ENCODE measurements at regions not wholly inside any gene's neighbourhood (a gene's known extent, or its start where the extent isn't known, plus 50 kb on each side); places are given as distances from the start of the nearest gene placed in this dataset.

DNA sequence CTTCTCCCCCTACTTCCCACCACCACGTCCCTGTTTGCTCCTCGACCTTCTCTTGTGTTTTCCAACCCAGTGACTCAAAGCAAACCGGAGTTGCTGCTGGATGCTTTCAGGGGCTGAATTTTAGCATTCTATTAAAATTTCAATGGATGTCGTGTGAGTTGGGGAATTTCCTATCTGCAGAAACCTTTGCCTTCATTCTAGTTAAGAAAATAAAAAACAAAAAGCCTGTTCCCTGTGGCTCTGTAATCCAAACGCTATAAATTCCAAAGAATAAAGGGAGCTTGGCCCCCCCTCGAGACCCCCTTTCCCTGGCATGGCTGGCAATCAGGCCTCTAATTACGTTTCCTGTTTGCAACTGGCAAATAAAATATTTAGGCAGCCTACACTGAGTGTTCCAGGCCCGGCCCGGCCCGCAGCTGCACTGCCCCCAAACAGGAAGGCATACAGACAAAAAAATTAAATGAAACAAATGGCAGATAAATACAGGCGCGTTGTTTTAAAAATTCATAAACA lies 139.4 kb upstream of the PPP1R26 start:
- no peak for DNase-seq (ENCODE audit: low read depth in 3 of 3)

DNA sequence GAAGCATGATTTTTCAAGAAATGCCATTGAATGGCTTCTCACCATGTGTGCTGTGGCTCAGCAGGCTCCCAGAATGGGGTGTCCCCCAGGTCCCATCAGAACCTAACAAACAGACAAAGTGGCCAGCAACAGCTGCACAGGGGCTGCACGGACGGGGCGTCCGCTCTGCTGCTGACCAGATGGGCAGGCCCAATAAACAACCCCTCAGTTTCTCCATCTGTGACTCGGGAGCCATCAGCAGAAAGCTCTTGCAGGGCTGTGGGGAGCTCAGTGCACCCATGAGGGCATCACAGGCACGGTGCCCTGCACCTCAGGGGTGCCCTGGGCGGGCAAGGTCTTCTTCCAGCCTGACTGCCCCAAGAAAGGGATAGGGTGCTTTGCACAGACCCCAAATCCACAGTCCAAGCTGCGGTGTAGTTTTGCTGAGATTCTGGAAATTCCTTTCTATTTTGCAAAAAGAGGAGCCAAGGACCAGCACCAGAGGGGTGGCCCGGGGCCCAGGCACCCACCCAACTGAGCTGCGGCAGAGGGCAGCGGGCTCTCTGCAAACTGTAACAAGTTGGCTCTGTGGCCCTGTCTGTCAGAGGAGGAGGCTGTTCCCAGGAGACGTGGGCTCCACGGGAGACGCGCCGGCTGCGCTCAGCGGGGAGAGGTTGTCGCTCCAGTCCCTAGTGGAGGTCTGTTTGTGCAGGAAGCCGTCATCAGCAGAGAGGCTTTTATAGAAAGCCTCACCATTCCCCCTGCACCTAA lies 138.7 kb upstream of the PPP1R26 start:
- DNase-seq (ENCODE audit: low read depth in 3 of 3), result no peak

DNA sequence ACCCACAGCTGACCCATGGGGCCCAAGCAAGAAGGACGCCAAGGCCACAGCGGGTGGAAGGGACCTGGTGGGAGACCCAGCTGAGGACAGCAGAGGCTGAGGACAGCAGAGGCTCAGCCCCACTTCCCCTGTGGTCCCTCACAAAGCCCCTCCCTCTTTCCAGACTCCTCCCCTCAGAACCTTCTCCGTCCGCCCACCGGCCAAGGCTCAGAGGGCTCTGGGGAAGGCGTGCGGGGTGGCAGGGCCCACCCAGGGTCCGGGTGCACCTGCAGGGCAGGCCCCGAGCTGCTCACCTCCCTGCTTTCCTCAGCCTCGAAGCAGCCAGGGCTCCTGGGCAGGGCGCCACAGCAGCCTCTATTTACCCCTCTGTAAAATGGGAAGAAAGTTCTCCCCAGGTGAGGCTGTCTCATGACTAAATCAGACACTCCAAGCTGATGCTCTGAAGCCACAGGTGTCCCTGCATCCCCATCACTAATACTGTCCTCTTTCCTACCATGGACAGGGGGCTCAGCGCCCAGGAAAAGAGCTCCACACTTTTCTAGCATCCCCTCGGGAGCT lies 137.9 kb upstream of the PPP1R26 start:
- no peak for DNase-seq (ENCODE audit: low read depth in 3 of 3)

DNA sequence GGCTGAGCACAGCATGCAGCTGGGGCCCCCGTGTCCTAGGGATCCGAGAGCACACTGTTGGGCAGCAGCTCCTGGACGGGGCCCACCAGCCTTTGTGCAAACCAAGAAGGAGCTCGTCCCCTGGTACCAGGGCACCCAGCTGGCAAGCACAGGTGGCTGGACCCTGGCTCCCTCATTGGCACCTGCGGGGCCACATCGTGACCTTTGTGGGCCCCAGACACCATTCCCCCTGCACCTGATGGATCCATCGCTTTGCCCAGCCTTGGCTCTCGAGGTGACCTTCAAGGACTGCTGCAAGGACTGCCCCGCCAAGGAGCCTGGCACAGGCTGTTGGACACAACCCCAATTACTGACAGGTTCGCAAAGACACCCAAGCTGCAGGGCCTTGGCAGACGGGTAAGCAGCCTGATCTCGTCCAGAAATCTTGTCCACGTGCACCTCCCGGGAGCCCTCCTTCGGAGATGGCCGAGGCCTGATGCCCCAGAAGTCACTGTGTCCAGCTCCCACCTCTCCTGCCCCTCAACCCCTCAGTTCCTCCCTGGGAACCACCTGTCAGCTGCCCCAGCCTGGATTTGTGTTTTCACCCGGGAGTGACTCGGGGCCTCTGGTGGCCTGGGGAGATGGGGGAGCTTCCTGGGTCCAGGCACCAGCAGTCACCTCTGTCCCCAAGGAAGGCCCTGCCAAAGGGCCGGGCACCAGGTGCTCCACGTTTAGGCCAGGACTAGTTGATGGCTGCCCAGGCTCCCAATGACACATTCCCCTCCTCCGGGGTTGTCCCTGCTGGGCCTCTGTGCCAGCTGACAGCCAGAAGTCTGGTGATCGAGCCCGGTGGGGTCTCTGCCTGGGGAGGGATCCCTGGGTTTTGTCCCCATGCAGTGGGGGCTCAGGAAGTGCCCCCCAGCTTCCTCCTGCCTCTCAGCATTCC lies 137.1 kb upstream of the PPP1R26 start:
- DNase-seq (ENCODE audit: low read depth in 3 of 3), result no peak

DNA sequence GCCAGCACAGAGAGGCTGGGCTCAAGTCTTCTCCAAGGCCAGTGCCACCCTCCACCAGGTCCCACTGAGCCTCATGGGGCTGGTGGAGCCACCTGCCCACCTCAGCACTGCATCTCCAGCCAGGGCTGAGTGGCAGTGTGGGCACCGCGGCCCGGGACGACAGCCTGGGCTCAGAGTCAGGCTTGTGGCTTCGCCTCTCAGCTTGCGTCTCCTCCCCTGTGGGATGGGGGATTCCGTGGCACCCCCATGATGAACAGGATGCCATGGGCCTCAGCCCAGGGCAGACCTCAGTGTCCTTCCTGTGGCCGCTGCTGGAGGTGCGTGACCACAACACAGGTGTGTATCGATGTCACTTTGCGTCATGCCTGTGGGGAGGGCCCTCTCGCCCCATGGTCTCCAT lies 136.4 kb upstream of the PPP1R26 start:
- DNase-seq (ENCODE audit: low read depth in 3 of 3), result no peak

DNA sequence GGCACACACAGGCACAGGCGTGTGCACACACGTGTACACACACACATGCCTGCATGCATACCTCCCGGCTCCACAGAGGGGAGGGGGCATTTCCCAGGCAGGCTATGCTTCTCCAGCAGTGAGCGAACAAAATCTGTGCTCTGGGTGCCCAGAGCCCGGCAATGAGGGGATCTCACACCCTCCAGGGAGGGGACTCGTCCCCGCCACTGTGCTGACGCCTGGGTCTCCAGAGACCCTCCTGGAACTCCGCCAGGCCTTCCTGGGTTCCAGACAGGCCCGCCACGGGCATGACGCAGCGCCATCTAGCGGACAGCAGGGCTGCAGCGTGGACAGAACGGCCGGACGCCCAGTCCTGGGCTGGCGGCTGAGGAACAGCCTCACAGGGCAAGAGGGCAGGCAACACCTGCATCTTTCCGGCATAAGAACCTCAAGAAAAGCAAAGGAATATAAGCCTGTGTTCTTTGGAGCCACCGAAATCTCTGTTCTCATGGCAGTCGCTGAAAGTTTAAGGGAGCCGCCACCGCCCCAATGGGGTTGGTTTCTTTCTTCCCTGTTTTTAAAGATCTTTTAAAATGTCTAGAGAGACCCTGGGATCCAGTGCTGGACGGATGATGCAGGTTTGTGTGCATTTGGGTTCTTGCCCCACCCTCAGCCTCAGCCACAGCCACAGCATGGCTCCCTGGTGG lies 135.6 kb upstream of the PPP1R26 start:
- DNase-seq (ENCODE audit: low read depth in 3 of 3), result peak in 1 of 3 experiments; percentile 26

DNA sequence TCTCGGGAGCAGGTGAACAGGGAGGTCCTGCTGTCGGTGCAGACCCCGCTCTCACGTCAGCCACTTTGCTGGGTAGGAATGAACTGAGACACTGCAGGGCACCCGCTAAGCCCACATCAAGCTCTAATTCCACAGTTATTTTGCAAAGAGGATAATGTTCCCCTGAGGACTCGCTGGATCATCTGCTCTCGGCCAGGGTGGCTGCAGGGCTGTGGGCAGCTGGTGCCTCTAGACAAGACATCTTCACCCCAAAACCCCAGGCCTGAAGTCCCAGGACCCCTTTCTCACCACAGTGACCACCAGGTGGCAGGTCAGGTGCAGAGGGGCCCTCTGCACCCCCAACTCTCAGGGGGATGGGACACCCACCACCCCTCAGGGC lies 135.1 kb upstream of the PPP1R26 start:
- no peak for DNase-seq (ENCODE audit: low read depth in 3 of 3)

DNA sequence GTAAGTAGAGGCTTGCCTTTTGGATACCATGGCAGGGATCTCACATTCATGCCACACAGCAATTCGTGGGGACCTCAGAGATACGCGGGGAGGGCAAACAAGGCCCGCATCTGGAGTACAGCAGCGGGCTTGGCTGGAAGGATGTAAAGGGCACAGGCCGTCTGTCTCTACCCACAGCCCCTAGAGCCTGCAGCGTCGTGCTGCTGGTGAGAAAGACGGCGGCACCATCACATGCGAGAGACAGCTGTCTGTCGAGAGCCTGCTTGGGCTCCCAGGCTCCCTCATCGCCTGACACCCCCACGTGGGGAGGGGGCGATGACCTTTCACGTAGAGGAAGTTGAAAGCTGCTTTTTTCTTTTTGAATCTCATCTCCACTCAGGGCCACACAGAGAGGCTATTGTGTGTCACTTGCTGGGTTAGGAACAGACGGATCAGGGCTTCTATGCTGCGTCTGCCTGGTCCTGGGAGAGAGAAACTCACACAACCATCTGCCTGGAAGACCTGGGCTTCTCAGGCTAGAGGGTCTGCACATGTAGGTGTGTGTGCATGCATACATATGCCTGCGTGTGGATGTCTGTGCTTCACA lies 134.6 kb upstream of the PPP1R26 start:
- DNase-seq (ENCODE audit: low read depth in 3 of 3), result no peak

DNA sequence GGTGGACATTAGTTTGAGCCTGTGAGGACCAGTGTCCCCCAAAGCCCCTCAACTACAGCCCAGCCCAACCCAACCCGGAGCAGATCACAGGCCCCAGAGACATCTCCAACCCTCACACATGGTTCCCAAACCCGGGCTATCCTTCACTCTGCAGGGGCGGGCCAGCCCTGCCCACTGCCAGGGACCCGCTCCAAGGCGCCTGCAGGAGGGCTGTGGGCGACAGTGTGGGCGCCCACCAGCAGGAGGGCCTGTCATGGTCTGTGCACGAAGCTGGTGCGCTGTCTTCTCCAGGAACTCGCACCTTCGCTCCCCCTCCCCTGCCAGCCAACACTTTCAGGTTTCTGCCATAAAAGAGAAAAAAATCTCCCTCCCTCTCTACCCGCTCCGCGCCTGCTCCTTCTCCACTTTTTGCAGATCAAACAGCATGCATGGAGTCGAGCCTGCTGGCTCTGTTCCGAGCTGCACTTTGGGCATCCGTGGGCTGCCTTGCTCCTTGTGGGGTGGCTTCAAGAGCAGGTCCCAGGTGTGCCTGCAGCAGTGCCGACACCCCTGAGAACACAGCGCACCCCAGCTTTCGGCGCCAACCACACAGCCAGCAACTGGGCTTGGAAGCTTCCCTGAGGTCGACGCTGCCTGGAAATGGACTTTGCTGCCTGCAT lies 133.7 kb upstream of the PPP1R26 start:
- no peak for DNase-seq (ENCODE audit: low read depth in 3 of 3)

DNA sequence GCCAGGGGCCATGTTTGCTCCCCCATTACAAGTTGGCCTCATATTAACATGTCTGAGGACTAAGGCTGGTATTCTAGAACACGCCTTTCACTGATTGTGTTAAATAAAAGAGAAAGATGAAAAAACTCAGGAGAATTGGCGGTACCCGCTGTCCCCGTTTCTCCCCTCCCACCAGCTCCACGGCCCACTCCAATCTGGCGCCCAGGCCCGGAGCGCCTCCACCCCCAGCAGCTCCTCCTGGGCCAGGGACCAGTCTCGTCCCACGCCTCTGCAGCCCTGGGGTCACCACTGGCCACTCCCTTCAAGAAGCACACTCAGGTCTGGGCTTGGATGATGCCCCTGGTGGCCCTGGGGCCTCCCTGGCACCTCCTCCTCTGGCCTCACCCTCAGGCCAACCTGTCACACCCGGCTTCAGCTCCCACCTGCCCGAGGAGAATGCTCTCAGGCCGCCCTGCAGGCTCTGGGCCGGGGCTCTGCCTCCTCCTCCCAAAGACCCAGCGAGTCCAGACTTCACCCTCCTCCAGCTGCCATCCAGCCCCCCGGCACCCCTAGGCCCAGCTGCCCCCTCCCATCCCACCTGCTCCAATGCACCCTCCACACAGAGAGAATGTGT lies 133.0 kb upstream of the PPP1R26 start:
- no peak for DNase-seq (ENCODE audit: low read depth in 3 of 3)

DNA sequence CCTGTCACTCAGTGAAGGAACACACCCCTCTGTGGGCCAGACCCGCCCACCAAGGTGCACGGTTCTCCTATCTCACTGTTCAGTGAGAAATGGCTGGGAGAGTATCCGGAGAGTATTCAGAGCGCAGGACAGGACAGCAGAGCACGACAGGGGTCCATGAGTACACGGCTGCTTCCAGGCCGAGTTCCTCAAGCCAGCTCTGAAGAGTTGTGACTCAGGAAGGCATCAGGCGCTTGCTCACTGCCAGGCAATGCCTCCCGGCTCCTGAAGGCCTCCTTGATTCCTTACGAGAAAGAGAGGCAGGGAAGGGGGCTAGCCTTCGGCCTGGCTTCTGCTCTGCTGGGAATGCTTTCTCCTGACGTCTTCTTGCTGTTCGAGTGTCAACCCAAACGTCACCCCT lies 132.1 kb upstream of the PPP1R26 start:
- no peak for DNase-seq (ENCODE audit: low read depth in 3 of 3)

DNA sequence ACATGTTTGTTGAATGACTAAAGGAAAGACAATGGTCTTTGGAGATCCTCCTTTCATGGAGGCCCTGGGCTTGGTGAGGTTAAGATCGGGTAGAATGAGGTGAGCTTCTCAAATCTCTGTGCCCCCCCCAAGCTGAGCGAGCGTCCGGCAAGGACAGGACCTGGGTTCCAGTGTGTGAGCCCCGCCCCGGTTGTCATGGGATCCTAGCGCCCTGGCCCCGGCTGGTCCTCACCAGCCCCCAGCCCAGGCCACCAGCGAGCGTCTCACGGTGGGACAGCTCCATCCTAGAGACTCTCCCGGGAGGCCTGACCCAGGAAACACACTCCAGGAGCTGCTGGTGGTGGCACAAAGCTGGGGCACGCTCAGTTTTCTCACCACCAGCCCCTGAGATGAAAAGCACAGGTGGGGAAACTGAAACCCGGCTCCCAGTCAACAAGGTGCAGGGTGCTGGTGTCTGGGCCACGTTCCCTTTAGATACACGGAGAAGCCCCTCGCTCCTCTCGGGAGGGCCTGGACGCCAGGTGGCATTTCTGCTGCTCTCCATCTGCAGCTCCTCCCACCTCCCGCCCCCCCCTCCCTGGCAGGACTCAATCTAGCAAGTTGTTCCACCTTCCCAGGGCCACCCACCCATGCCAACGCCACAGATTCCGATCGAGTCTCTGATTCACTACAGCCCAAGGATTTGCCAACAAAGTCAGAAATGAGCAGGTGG lies 131.3 kb upstream of the PPP1R26 start:
- DNase-seq (ENCODE audit: low read depth in 3 of 3), result no peak

DNA sequence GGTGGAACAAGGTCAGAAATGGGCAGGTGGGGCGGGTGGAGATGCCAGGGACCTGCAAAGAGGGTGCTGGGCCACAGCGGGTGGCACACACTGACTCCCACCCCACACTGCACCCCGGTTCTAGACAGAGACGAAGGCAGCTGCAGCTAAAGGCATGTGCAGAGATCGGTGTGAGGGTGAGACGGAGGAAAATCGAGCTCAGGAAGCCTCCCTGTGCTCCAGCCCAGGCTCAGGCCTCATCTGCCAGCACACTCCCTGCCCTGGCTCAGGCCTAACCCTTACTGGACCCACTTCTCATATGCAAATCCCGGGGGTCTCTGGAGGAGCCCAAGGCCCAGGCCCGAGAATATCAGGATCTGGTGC lies 130.8 kb upstream of the PPP1R26 start:
- DNase-seq (ENCODE audit: low read depth in 3 of 3), result no peak

DNA sequence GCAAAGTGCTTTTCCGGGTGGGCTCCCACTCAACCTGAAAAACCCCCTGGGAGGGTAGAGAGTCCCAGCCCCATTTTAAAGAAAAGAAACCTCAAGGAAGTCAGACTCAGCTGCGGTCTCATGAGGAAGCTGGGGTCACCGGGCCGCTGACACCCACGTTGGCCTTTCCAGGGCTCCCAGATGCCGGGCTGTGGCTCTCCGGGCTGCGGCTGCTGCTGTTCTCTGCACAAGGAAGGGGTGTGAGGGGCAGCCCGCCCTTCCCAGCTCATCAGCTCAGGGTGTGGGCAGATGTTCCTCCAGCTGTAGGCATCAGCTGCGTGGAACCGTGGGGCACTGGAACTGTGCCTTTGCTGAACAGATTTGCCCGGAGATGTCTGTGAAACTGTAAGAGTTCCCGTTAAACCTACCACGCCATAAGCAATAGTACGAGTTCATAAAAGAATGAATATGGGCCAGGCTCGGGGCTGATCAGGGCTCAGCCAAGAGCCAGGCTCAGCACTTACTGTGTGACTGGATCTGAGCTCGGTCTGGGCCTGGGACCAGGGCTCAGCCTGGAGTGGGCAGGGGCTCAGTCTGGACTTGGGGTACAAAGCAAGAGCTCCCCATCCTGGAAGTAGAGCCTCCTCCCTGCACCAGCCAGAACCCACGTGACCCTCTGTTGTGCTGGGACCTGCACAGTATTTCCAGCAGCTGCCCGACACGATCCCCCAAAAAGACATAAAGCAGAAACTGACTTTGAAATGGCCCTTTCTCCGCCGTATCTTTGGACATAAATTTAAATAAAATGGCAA lies 130.2 kb upstream of the PPP1R26 start:
- no peak for DNase-seq (ENCODE audit: low read depth in 3 of 3)

DNA sequence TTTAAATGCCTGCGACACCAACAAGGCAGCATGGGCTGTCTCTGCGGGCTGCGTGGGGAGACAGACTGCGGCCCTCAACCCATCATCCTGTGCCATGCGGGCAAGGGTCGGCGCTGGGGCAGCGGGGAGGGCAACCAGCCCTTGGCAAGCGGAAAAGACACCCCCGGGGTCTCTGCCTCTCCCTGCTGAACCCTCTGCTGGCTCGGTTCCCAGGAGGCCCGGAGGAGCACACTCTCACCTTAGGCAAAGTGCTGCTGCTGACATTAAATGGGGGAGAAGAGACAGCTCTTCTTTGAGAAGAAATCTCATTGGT lies 129.6 kb upstream of the PPP1R26 start:
- DNase-seq (ENCODE audit: low read depth in 3 of 3), result no peak

DNA sequence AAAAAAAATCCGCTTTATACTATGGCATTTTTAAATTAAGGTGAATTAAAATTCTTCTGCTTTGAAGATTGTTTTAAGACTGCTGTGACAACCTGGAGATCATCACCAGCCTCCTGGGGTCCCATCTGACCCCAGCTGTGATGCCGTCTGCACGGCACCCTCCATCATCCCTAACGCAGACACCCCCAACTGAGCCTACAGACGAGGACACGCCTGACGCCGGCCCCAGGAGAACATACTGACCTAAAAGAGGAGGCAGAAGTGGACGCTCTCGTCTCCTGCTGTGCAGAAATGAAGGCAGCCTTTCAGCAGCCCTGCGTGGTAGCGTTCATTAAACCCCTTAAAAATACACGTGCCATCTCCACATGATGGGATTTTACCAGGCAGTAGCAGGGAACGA lies 125.6 kb upstream of the PPP1R26 start:
- no peak for DNase-seq (ENCODE audit: low read depth in 3 of 3)

DNA sequence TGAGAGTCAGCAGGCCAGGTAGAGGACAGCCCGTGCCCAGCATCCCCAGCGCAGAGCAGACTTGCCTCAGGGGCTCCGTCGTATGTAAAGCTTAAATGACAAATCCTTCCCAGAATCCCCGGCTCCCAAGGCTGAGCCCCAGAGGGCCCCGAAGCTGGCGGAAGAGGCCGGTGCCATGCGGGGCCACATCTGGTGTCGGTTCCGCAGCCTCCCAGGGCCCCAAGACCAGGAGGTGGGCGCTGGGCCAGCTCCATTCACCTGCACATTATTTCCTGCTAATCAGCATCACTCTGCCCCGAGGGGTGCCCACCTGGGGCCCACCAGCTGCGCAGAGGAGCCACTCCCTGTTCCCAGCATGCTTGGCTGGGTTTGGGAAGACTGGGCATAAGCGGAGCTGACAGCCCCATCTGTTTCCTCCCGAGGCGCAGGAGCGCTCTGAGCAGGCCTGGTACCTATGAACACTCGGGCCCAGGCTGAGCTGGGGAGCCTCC lies 124.0 kb upstream of the PPP1R26 start:
- no peak for DNase-seq (ENCODE audit: low read depth in 3 of 3)

DNA sequence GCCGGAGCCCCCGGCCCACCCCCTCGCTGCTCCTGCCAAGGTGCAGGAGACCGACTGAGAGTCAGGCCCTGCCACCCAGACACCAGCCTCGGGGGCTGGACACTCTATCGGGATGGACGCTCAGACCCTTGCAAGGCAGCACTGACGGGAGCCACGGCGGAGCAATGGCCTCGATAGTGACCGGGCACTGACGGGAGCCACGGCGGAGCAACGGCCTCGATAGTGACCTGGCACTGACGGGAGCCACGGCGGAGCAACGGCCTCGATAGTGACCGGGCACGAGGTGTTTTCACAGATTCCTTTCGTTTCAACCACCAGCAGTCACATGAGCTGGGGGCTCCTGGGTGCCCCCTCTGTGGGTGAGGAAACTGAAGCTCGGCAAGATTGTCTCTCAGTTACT lies 123.6 kb upstream of the PPP1R26 start:
- no peak for DNase-seq (ENCODE audit: low read depth in 3 of 3)

DNA sequence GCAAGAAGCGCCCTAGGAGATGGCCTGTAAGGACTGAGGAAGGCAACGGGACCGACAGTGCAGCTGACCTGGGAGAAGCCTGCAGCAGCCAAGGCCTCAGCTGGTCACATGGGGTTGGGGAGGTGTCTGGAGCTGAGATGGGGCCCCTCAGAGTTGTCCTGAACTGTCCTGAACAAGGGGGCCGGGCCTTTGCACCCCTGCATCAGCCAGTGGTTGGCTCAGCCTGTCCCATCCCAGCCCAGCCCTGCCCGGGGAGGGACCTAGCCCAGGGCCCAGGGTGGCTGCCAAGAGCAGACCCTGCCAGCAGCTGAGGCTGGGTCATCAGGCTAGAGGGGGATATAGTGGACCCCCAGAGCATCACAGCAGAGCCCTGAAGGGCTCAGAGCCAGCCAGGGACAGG lies 122.8 kb upstream of the PPP1R26 start:
- no peak for DNase-seq (ENCODE audit: low read depth in 3 of 3)
